ENCODE measurements at regions not wholly inside any gene's neighbourhood (a gene's known extent, or its start where the extent isn't known, plus 50 kb on each side); places are given as distances from the start of the nearest gene placed in this dataset.

- DNase-seq (ENCODE audit: low read depth in 1 of 2, low spot score in 2 of 2) (no peak), FAIRE-seq (no peak)
- H3K79me2 ChIP-seq (ENCODE audit: control insufficient read depth in 1 of 2, insufficient read depth in 2 of 2, low read length in 2 of 2): no peaks in the 10 kb centered on the region
- 92% methylated on average over 3 of the region's 3 CpGs; no CpG with 5 or more reads in 1 of the 2 experiments for WGBS, 2 experiments (ENCODE audit: extremely low coverage in 1 of 2, insufficient coverage in 1 of 2, insufficient read length in 1 of 2, insufficient replicate concordance in 2 of 2, low coverage in 1 of 2, low lambda C conversion rate in 2 of 2, missing lambda C conversion rate in 1 of 2)
- H3K9ac ChIP-seq (replicated peaks in 1 of 4; ENCODE audit: extremely low read depth in 1 of 4, low read depth in 3 of 4, low read length in 3 of 4): no peak overlapping the region
- H2BK12ac ChIP-seq (ENCODE audit: low read depth, low read length): no peak overlapping the region
- POLR2A ChIA-PET (ENCODE audit: partially characterized antibody): no interaction called here
- H4K91ac ChIP-seq (replicated peaks; ENCODE audit: insufficient read length, low read length): no peak overlapping the region
- no peak overlapping the region for H2AK5ac ChIP-seq (ENCODE audit: low read depth, low read length)
- no peak overlapping the region for H2BK20ac ChIP-seq (ENCODE audit: low read length)
- H2BK120ac ChIP-seq (replicated peaks; ENCODE audit: low read depth, low read length): no peak overlapping the region
- no peak overlapping the region for H3K23ac ChIP-seq (ENCODE audit: insufficient read length)
- H3K9me3 ChIP-seq (ENCODE audit: insufficient read depth in 2 of 2, low read depth in 1 of 2, low read length in 1 of 2): no peaks in the 10 kb centered on the region
- H3K56ac ChIP-seq (replicated peaks; ENCODE audit: insufficient read length, low read depth, low read length): no peak overlapping the region
- no peaks in the 10 kb centered on the region for H3K23me2 ChIP-seq (ENCODE audit: low read depth, low read length)
- H3K4me2 ChIP-seq (ENCODE audit: insufficient read depth in 1 of 2, low read depth in 2 of 2, low read length in 2 of 2): no peak overlapping the region
- H3K79me1 ChIP-seq (ENCODE audit: low read depth, low read length): no peaks in the 10 kb centered on the region
- no peak overlapping the region for H4K8ac ChIP-seq (ENCODE audit: extremely low read depth, insufficient read depth, low read length)
- no peaks in the 10 kb centered on the region for H4K20me1 ChIP-seq (replicated peaks in 1 of 2; ENCODE audit: control insufficient read depth in 1 of 2, insufficient read depth in 2 of 2, low read length in 2 of 2)
- no peak overlapping the region for H3K27ac ChIP-seq (ENCODE audit: low read depth, low read length)
- no peak overlapping the region for H2BK5ac ChIP-seq (ENCODE audit: low read depth, low read length)
- no peak overlapping the region for H3K14ac ChIP-seq (ENCODE audit: insufficient read length)
- H3K4me3 ChIP-seq (ENCODE audit: extremely low read depth in 1 of 4, insufficient read depth in 2 of 4, low read depth in 3 of 4, low read length in 4 of 4): no peak overlapping the region
- H3K4ac ChIP-seq (replicated peaks; ENCODE audit: insufficient read length, low read depth, low read length): no peak overlapping the region
- no peaks in the 10 kb centered on the region for H3K4me1 ChIP-seq (replicated peaks in 1 of 4; ENCODE audit: control insufficient read depth in 3 of 4, insufficient read depth in 4 of 4, low read length in 3 of 4)
- no peak overlapping the region for H2BK15ac ChIP-seq (ENCODE audit: low read length)
- no peak overlapping the region for H3K18ac ChIP-seq (ENCODE audit: extremely low read depth, low read length)
- H3K27me3 ChIP-seq (replicated peaks in 1 of 4; ENCODE audit: control insufficient read depth in 3 of 4, extremely low read depth in 1 of 4, insufficient read depth in 3 of 4, low read length in 3 of 4): no peaks in the 10 kb centered on the region
- no peak overlapping the region for H2AFZ ChIP-seq (ENCODE audit: low read length)
- no peak overlapping the region for H4K5ac ChIP-seq (ENCODE audit: insufficient read length, low read depth, low read length)
- H3K36me3 ChIP-seq (ENCODE audit: control insufficient read depth in 2 of 4, insufficient read depth in 4 of 4, low read length in 3 of 4): no peaks in the 10 kb centered on the region
- CTCF ChIA-PET (ENCODE audit: partially characterized antibody): no interaction called here
- TF ChIP-seq CHD7 (IDR thresholded peaks at IDR 0.05; ENCODE audit: insufficient replicate concordance, low read length): no peak
Measured at GRCh38 chr14:45587142-45587541, 334.1 kb upstream of the MIS18BP1 start.

Data from H1 (cell line).